B cell (primary cell): ENCODE measurements at regions not wholly inside any gene's neighbourhood (a gene's known extent, or its start where the extent isn't known, plus 50 kb on each side); places are given as distances from the start of the nearest gene placed in this dataset.

Experiments used
- ATAC-seq: fragments of 200-7000 bp; cut with Tn5 transposase; one replicate; pipeline ENCODE4 v1.10.0; 2021; ENCODE audit warnings: low read depth, mild to moderate bottlenecking, moderate number of reproducible peaks, moderate library complexity
- CTCF ChIA-PET: fragments of 350-600 bp; sonication (Branson Sonifier 250); formaldehyde crosslinking; loops from one replicate; lab custom pipeline; 2021; ENCODE audit warnings: antibody characterized with exemption, inconsistent platforms; lab: Charles Lee
- POLR2A ChIA-PET: fragments of 350-600 bp; sonication (Branson Sonifier 250); formaldehyde crosslinking; loops from one replicate; lab custom pipeline; 2021; ENCODE audit warnings: antibody characterized with exemption; lab: Charles Lee
- DNase-seq: peaks from one replicate; pipeline ENCODE4 v3.0.0; 2013
- H2AFZ ChIP-seq: 2 replicates; pipeline ENCODE4 v1.6.1; 2012; ENCODE audit warnings: mild to moderate bottlenecking, low read depth, low read length; ENCODE audit not compliant: insufficient read depth, poor library complexity, severe bottlenecking
- H3K27ac ChIP-seq, 2 donors: 1 replicate in 1 of 2; 2 replicates in 1 of 2; pipeline ENCODE4 v1.5.1; 2012 to 2013; ENCODE audit warnings: low read length in 2 of 2, mild to moderate bottlenecking in 2 of 2, moderate library complexity in 1 of 2
- H3K27me3 ChIP-seq, 4 experiments: fragments of 200-600 bp in 1 of 4; sonication (generic) in 1 of 4; replicated peaks in 1 of 4; 1 replicate in 2 of 4; 2 replicates in 2 of 4; pipeline versions ENCODE4 v1.6.1 to v1.7.0; 2013 to 2016; ENCODE audit warnings: low read length in 3 of 4, mild to moderate bottlenecking in 2 of 4, mixed read lengths in 1 of 4, moderate library complexity in 1 of 4; ENCODE audit not compliant: insufficient read depth in 4 of 4, control insufficient read depth in 3 of 4; ENCODE audit errors: control extremely low read depth in 1 of 4
- H3K36me3 ChIP-seq, 2 experiments: replicated peaks in 1 of 2; 1 replicate in 1 of 2; 2 replicates in 1 of 2; pipeline versions ENCODE4 v1.6.1 to v1.7.1; 2013; ENCODE audit warnings: low read length in 1 of 2; ENCODE audit not compliant: insufficient read depth in 2 of 2, control insufficient read depth in 1 of 2; ENCODE audit errors: control extremely low read depth in 1 of 2, extremely low read depth in 1 of 2
- H3K4me1 ChIP-seq, 2 donors: fragments of 200-600 bp in 1 of 2; sonication (generic) in 1 of 2; 1 replicate in 1 of 2; 2 replicates in 1 of 2; pipeline versions ENCODE4 v1.5.1 to v1.6.1; 2013 to 2017; ENCODE audit warnings: low read length in 2 of 2; ENCODE audit not compliant: control insufficient read depth in 2 of 2, insufficient read depth in 2 of 2
- H3K4me2 ChIP-seq: replicated peaks from 2 replicates; pipeline ENCODE3; 2012; ENCODE audit warnings: mild to moderate bottlenecking, low read depth, low read length; ENCODE audit not compliant: poor library complexity, severe bottlenecking
- H3K4me3 ChIP-seq, 5 experiments: fragments of 200-600 bp in 1 of 5; sonication (generic) in 1 of 5; 1 replicate in 3 of 5; 2 replicates in 2 of 5; pipeline versions ENCODE4 v1.5.1 to v1.7.0; 2011 to 2016; ENCODE audit warnings: low read length in 4 of 5, mild to moderate bottlenecking in 4 of 5, low read depth in 2 of 5, control low read depth in 1 of 5, moderate library complexity in 1 of 5; ENCODE audit not compliant: insufficient read depth in 1 of 5; ENCODE audit errors: control extremely low read depth in 1 of 5, extremely low read depth in 1 of 5
- H3K79me2 ChIP-seq: fragments of 200-600 bp; sonication (generic); one replicate; pipeline ENCODE4 v1.6.0; 2016; ENCODE audit warnings: low read length; ENCODE audit not compliant: control insufficient read depth, insufficient read depth
- H3K9ac ChIP-seq: fragments of 200-600 bp; sonication (generic); 2 replicates; pipeline ENCODE4 v1.6.1; 2017; ENCODE audit warnings: mild to moderate bottlenecking, low read length, moderate library complexity
- H3K9me3 ChIP-seq, 3 donors: one replicate each; pipeline versions ENCODE4 v1.6.1 to v1.7.1; 2013; ENCODE audit warnings: low read length in 2 of 3; ENCODE audit not compliant: control insufficient read depth in 2 of 3, insufficient read depth in 1 of 3; ENCODE audit errors: control extremely low read depth in 1 of 3
- H4K20me1 ChIP-seq: 2 replicates; pipeline ENCODE4 v1.6.0; 2012; ENCODE audit warnings: mild to moderate bottlenecking, low read length; ENCODE audit not compliant: insufficient read depth, control insufficient read depth, poor library complexity, severe bottlenecking
- H3K27ac Mint-ChIP-seq: one replicate; pipeline ENCODE4 v1.8.0; 2021; ENCODE audit warnings: mixed read lengths
- H3K27me3 Mint-ChIP-seq: one replicate; pipeline ENCODE4 v1.8.0; 2021; ENCODE audit warnings: mixed read lengths
- H3K4me1 Mint-ChIP-seq: one replicate; pipeline ENCODE4 v1.8.0; 2021; ENCODE audit warnings: mixed read lengths
- H3K4me3 Mint-ChIP-seq: one replicate; pipeline ENCODE4 v1.8.0; 2021; ENCODE audit warnings: mixed read lengths
- H3K9me3 Mint-ChIP-seq: one replicate; pipeline ENCODE4 v1.8.0; 2022; ENCODE audit warnings: mixed read lengths; ENCODE audit not compliant: insufficient read depth
- EZH2 ChIP-seq: IDR thresholded peaks from 2 replicates; pipeline ENCODE4 v1.6.1; 2012; ENCODE audit warnings: borderline replicate concordance, low read depth, mild to moderate bottlenecking, moderate library complexity, low read length; ENCODE audit not compliant: insufficient read depth, poor library complexity, severe bottlenecking
- WGBS: methylation state at CpG from one replicate; pipeline ENCODE4 v1.1.5; 2013; ENCODE audit warnings: missing lambda C conversion rate; ENCODE audit not compliant: insufficient coverage; 5-methylcytosine and 5-hydroxymethylcytosine counted together
- intact Hi-C: fragments of 100-400 bp; cut with micrococcal nuclease; formaldehyde crosslinking; loops from one replicate; pipeline ENCODE4 v1.10.0; 2022
- TF ChIP-seq, protein P1 (sequence below): fragments of 200-600 bp; IDR thresholded peaks from one replicate; pipeline ENCODE4 v1.8.0; 2022; ENCODE audit warnings: antibody characterized with exemption, mild to moderate bottlenecking

- no peak for ATAC-seq
- WGBS, result 90% methylated on average over 1 of the region's 1 CpG
Measured at GRCh38 chr18:64318547-64318946, 169.7 kb upstream of the LINC00305 start.

DNA sequence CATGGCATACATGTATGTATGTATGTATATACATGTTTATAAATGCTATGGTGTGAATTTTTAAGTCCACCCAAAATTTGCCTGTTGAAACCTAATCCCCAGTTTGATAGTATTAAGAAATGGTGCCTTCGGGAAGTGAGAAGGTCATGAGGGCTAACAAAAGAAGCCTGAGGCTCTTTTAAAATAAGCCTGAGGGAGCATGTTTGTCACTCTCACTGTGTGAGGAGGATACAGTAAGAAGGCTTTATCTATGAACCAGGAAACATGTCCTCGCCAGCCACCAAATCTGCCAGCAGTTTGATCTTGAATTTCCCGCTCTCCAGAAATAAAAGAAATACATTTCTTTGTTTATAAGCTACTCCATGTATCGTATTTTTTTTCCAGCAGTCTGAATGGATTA, 163.0 kb upstream of the LINC00305 start:
- ChIA-PET POLR2A (no interaction called here), CTCF (no interaction called here)
- no peak overlapping the region for H2AFZ ChIP-seq
- Mint-ChIP-seq H3K27me3 (no peaks in the 10 kb centered on the region), H3K27ac (no peak overlapping the region), H3K4me1 (no peaks in the 10 kb centered on the region), H3K4me3 (no peak overlapping the region), H3K9me3 (peaks cover 8% of the 10 kb centered on the region)
- no peak overlapping the region for H3K9ac ChIP-seq
- peaks cover 0 to 1% (median 0%) of the 10 kb centered on the region in 3 donors for H3K9me3 ChIP-seq
- no peaks in the 10 kb centered on the region for H3K36me3 ChIP-seq
- H3K4me3 ChIP-seq, result no peak overlapping the region
- TF ChIP-seq EZH2, result no peak
- TF ChIP-seq, protein P1, sequence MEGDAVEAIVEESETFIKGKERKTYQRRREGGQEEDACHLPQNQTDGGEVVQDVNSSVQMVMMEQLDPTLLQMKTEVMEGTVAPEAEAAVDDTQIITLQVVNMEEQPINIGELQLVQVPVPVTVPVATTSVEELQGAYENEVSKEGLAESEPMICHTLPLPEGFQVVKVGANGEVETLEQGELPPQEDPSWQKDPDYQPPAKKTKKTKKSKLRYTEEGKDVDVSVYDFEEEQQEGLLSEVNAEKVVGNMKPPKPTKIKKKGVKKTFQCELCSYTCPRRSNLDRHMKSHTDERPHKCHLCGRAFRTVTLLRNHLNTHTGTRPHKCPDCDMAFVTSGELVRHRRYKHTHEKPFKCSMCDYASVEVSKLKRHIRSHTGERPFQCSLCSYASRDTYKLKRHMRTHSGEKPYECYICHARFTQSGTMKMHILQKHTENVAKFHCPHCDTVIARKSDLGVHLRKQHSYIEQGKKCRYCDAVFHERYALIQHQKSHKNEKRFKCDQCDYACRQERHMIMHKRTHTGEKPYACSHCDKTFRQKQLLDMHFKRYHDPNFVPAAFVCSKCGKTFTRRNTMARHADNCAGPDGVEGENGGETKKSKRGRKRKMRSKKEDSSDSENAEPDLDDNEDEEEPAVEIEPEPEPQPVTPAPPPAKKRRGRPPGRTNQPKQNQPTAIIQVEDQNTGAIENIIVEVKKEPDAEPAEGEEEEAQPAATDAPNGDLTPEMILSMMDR, result no peak
- H3K4me2 ChIP-seq, result no peak overlapping the region
- H3K4me1 ChIP-seq, result no peaks in the 10 kb centered on the region
- no peak overlapping the region for H3K27ac ChIP-seq
- H3K27me3 ChIP-seq, result no peaks in the 10 kb centered on the region
- no peaks in the 10 kb centered on the region for H4K20me1 ChIP-seq
- WGBS, result no CpG with 5 or more reads among the region's 4 CpGs
- no peak for ATAC-seq
- H3K79me2 ChIP-seq, result no peaks in the 10 kb centered on the region
- intact Hi-C loops, result no loop called here
- no peak for DNase-seq

More at GRCh38 chr18:64318547-64318946, 169.7 kb upstream of the LINC00305 start:
- Mint-ChIP-seq H3K27ac (no peak overlapping the region), H3K4me1 (peaks cover 10% of the 10 kb centered on the region), H3K27me3 (no peaks in the 10 kb centered on the region), H3K4me3 (no peak overlapping the region), H3K9me3 (peaks cover 11% of the 10 kb centered on the region)
- ChIA-PET POLR2A (no interaction called here), CTCF (no interaction called here)
- Histone ChIP-seq H3K27me3 (no peaks in the 10 kb centered on the region), H3K9me3 (peaks cover 0 to 1% (median 0%) of the 10 kb centered on the region in 3 donors), H3K4me3 (no peak overlapping the region), H3K27ac (no peak overlapping the region), H4K20me1 (no peaks in the 10 kb centered on the region), H3K36me3 (no peaks in the 10 kb centered on the region), H3K9ac (no peak overlapping the region), H2AFZ (no peak overlapping the region), H3K79me2 (no peaks in the 10 kb centered on the region), H3K4me2 (no peak overlapping the region), H3K4me1 (peaks cover 13 to 15% of the 10 kb centered on the region in 2 donors)
- intact Hi-C loops, result no loop called here
- no peak for TF ChIP-seq EZH2
- TF ChIP-seq, protein P1, result peak; percentile 44
- DNase-seq, result no peak
